SU-DHL-6 (cell line): ENCODE measurements at regions not wholly inside any gene's neighbourhood (a gene's known extent, or its start where the extent isn't known, plus 50 kb on each side); places are given as distances from the start of the nearest gene placed in this dataset.

Experiments
- H2AFZ ChIP-seq: fragments of 200-600 bp; sonication (generic); 2 replicates; pipeline ENCODE4 v1.6.1; 2014; ENCODE audit warnings: low read depth, mild to moderate bottlenecking, moderate library complexity, mixed read lengths, antibody characterized with exemption, low read length; ENCODE audit not compliant: severe bottlenecking
- H3F3A ChIP-seq: fragments of 200-600 bp; shearing (Covaris generic); 2 replicates; pipeline ENCODE4 v1.6.0; 2016; ENCODE audit warnings: antibody characterized with exemption, mild to moderate bottlenecking; ENCODE audit not compliant: insufficient read depth
- H3K27ac ChIP-seq: fragments of 200-600 bp; sonication (generic); 2 replicates; pipeline ENCODE4 v1.5.1; 2016; ENCODE audit warnings: low read depth, mild to moderate bottlenecking, low read length, moderate library complexity, mixed read lengths
- H3K27me3 ChIP-seq: fragments of 200-600 bp; sonication (generic), shearing (Covaris generic); 2 replicates; pipeline ENCODE4 v1.6.0; 2014; ENCODE audit warnings: mild to moderate bottlenecking, low read length
- H3K36me3 ChIP-seq: fragments of 200-600 bp; sonication (generic); 2 replicates; pipeline ENCODE4 v1.6.1; 2014; ENCODE audit warnings: mild to moderate bottlenecking, low read length, mixed read lengths
- H3K4me2 ChIP-seq: fragments of 300-600, 200-600 bp; shearing (Covaris generic), sonication (generic); 2 replicates; pipeline ENCODE4 v1.6.0; 2014; ENCODE audit warnings: low read length, low read depth, mild to moderate bottlenecking; ENCODE audit not compliant: poor library complexity, severe bottlenecking
- H3K4me3 ChIP-seq: fragments of 200-600 bp; sonication (generic); 2 replicates; pipeline ENCODE4 v1.5.1; 2014; ENCODE audit warnings: antibody characterized with exemption, low read length, mild to moderate bottlenecking, mixed read lengths; ENCODE audit not compliant: insufficient read depth, poor library complexity, severe bottlenecking
- H3K79me2 ChIP-seq: fragments of 200-600 bp; sonication (generic); 2 replicates; pipeline ENCODE4 v1.6.1; 2014; ENCODE audit warnings: mild to moderate bottlenecking, low read length, moderate library complexity; ENCODE audit not compliant: insufficient read depth
- H3K9ac ChIP-seq: fragments of 200-600 bp; sonication (generic); 2 replicates; pipeline ENCODE4 v1.7.0; 2014; ENCODE audit warnings: mild to moderate bottlenecking, low read length
- H3K9me2 ChIP-seq: fragments of 200-600 bp; sonication (generic); replicated peaks from 2 replicates; pipeline ENCODE4 v1.6.1; 2014; ENCODE audit warnings: low read length; ENCODE audit not compliant: insufficient read depth
- H3K9me3 ChIP-seq: fragments of 200-600 bp; sonication (generic); 2 replicates; pipeline ENCODE4 v1.6.1; 2014; ENCODE audit warnings: low read length, mixed read lengths; ENCODE audit not compliant: insufficient read depth
- H4K20me1 ChIP-seq: fragments of 200-600 bp; sonication (generic); 2 replicates; pipeline ENCODE4 v1.6.1; 2014; ENCODE audit warnings: low read depth, mild to moderate bottlenecking, antibody characterized with exemption, low read length, moderate library complexity, mixed read lengths
- CTCF ChIP-seq: fragments of 200-600 bp; sonication (generic); IDR thresholded peaks from one replicate; pipeline ENCODE4 v1.5.1; 2017; ENCODE audit warnings: antibody characterized with exemption, mild to moderate bottlenecking, low read length, moderate library complexity; ENCODE audit not compliant: insufficient read depth, poor library complexity, severe bottlenecking
- EZH2phosphoT487 ChIP-seq: fragments of 200-600 bp; sonication (generic), shearing (Covaris generic); conservative IDR thresholded peaks from 2 replicates; pipeline ENCODE4 v1.6.1; 2018; ENCODE audit warnings: mild to moderate bottlenecking, antibody characterized with exemption, low read length, moderate library complexity, mixed read lengths

DNA sequence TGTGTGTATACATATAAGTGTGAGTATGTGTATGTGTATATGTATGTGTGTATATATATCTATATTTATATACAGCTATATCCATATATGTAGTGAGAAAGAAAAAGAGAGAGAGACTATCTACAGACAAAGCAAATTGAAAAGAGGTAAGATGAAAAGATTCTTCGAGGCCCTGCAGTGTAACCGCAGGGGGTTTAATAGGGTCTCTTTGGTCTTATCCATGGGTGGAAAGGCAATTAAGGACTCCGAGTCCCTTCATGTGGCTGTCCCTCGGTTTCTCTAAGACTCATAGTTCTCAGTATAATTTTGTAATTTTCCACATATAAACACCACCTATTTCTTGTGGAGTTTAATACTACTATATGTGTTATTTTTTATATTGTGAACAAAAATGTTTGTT, 50.6 kb upstream of the JAZF1 start:
- H3K9ac ChIP-seq = no peak overlapping the region
- H2AFZ ChIP-seq = no peak overlapping the region
- no peak overlapping the region for H3K27ac ChIP-seq
- no peaks in the 10 kb centered on the region for H4K20me1 ChIP-seq
- H3F3A ChIP-seq = no peaks in the 10 kb centered on the region
- TF ChIP-seq EZH2phosphoT487 (no peak), CTCF (no peak)
- no peaks in the 10 kb centered on the region for H3K79me2 ChIP-seq
- no peak overlapping the region for H3K4me3 ChIP-seq
- H3K36me3 ChIP-seq = no peaks in the 10 kb centered on the region
- no peaks in the 10 kb centered on the region for H3K9me2 ChIP-seq
- no peak overlapping the region for H3K4me2 ChIP-seq
- no peaks in the 10 kb centered on the region for H3K27me3 ChIP-seq
- no peaks in the 10 kb centered on the region for H3K9me3 ChIP-seq

DNA sequence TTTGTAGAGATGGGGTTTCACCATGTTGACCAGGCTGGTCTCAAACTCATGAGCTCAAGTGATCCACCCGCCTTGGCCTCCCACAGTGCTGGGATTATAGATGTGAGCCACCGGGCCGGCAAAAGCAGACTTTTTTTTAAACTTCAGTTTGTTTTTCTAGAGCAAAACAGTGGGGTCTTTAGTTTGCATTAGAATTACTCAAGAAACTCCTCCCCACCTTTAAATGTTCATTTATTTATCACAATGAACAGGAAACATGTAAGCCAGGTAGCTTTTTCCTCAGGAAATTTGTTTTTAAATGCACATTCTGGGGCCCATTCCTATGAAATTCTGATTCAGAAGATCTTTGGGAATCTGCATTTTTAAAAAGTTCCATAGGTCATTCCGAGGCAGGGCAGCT, 56.0 kb upstream of the JAZF1 start:
- Histone ChIP-seq H3K9me2 (no peaks in the 10 kb centered on the region), H3K27me3 (no peaks in the 10 kb centered on the region), H2AFZ (no peak overlapping the region), H3K4me3 (no peak overlapping the region), H3F3A (no peaks in the 10 kb centered on the region), H3K9ac (no peak overlapping the region), H3K4me2 (no peak overlapping the region), H4K20me1 (no peaks in the 10 kb centered on the region), H3K36me3 (no peaks in the 10 kb centered on the region), H3K27ac (no peak overlapping the region), H3K9me3 (no peaks in the 10 kb centered on the region), H3K79me2 (no peaks in the 10 kb centered on the region)
- TF ChIP-seq CTCF = no peak
- TF ChIP-seq EZH2phosphoT487 = no peak

DNA sequence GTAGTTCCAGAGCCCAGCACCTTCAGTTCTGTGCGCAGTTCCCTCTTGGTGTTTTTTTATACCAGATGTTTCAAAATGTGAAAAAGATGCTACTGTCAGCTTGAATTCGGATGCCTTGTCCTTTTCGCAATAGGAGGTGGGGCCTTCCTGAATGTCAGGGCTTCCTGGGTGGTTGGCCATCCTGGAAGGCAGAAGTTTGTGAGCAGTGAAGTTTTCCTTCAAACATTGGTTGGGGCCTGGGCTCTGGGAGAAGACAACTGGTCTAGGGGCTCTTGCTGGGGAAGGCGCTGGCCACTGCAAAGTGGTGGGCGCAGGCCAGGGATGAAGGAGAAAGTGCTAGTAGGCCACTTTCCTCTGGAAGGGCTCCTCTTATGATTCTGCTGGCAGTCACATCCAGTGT, 56.8 kb upstream of the JAZF1 start:
- H3K4me2 ChIP-seq = no peak overlapping the region
- no peaks in the 10 kb centered on the region for H3K79me2 ChIP-seq
- no peak overlapping the region for H3K4me3 ChIP-seq
- H3K9me2 ChIP-seq = no peaks in the 10 kb centered on the region
- no peak overlapping the region for H3K27ac ChIP-seq
- no peaks in the 10 kb centered on the region for H4K20me1 ChIP-seq
- H3K36me3 ChIP-seq = no peaks in the 10 kb centered on the region
- no peaks in the 10 kb centered on the region for H3K9me3 ChIP-seq
- H3F3A ChIP-seq = no peaks in the 10 kb centered on the region
- H3K9ac ChIP-seq = no peak overlapping the region
- TF ChIP-seq EZH2phosphoT487 (no peak), CTCF (no peak)
- H2AFZ ChIP-seq = no peak overlapping the region
- H3K27me3 ChIP-seq = no peaks in the 10 kb centered on the region

GRCh38 chr7:28239823-28240204, 59.2 kb upstream of the JAZF1 start:
- no peak overlapping the region for H3K9ac ChIP-seq
- H3K27ac ChIP-seq = no peak overlapping the region
- H4K20me1 ChIP-seq = no peaks in the 10 kb centered on the region
- H3K4me3 ChIP-seq = no peak overlapping the region
- H3F3A ChIP-seq = no peaks in the 10 kb centered on the region
- no peak for TF ChIP-seq CTCF
- TF ChIP-seq EZH2phosphoT487 = no peak
- no peak overlapping the region for H3K4me2 ChIP-seq
- H3K36me3 ChIP-seq = no peaks in the 10 kb centered on the region
- H3K27me3 ChIP-seq = no peaks in the 10 kb centered on the region
- H2AFZ ChIP-seq = no peak overlapping the region
- H3K79me2 ChIP-seq = no peaks in the 10 kb centered on the region
- no peaks in the 10 kb centered on the region for H3K9me3 ChIP-seq
- no peaks in the 10 kb centered on the region for H3K9me2 ChIP-seq
